ENCODE measurements at regions not wholly inside any gene's neighbourhood (a gene's known extent, or its start where the extent isn't known, plus 50 kb on each side); places are given as distances from the start of the nearest gene placed in this dataset.

DNA sequence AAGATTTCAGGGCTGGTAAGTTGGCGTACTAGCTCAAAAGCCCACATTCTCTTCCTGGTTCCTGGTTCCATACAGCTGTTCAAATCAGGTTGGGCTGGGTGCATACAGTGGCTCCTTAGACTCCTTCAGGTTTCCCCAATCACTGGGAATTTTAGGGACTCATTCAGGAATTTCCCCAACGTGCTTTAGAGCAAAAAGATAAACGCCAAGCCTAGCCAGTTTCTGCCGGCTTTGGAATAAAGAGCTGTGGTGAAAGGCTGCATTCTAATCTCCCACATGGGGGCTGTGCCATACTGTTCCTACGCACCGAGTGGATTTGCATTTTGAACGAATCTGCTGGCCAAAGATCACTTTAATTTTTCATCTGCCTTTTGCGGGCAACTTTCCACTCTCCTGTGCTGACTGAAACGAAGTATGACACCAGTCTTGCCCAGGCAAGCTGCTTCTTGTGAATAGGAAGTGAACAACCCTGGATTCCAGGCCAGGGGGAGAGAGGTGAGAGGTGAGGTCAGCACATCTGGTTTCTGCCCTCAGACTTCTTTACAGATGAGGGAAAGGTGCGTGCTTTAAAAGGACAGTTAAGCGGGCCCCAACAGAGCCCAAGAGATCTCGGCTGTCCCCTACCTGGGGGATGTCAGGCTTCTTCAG is 184.2 kb upstream of the PDZRN3 start:
- no peak overlapping the region for H3K27ac ChIP-seq (ENCODE audit: insufficient read length, low read depth, low read length)
- Mint-ChIP-seq H3K9me3 (no peaks in the 10 kb centered on the region; a peak in 1 of 5 replicates), H3K4me1 (peaks cover 5 to 11% of the 10 kb centered on the region in 2 experiments), H3K4me3 (no peak overlapping the region), H3K36me3 (ENCODE audit: insufficient read depth in 1 of 3, low read depth in 3 of 3) (no peaks in the 10 kb centered on the region; a peak in 1 of 7 replicates), H3K27ac (peak overlapping the region in 1 of 3 experiments; percentile 32; a peak in 1 of 7 replicates), H3K27me3 (ENCODE audit: low read depth) (peaks cover 2% of the 10 kb centered on the region; the same call in 1 of the 2 replicates)
- H3K23ac ChIP-seq (ENCODE audit: insufficient read length, low read depth, low read length) = no peak overlapping the region
- H3K4ac ChIP-seq (ENCODE audit: low read depth, low read length) = no peak overlapping the region
- H3K9ac ChIP-seq (ENCODE audit: extremely low read depth, insufficient read length, low read length) = no peak overlapping the region
- H3K27me3 ChIP-seq (ENCODE audit: insufficient read depth, low read length) = no peaks in the 10 kb centered on the region
- no peak overlapping the region for H2BK5ac ChIP-seq (ENCODE audit: insufficient read length, low read length)
- H3K23me2 ChIP-seq (ENCODE audit: insufficient read length, low read depth, low read length, poor library complexity, severe bottlenecking) = no peaks in the 10 kb centered on the region
- H4K20me1 ChIP-seq (ENCODE audit: control insufficient read depth, insufficient read depth, insufficient read length) = no peaks in the 10 kb centered on the region
- no peak overlapping the region for H4K8ac ChIP-seq (replicated peaks; ENCODE audit: insufficient read length, low read depth, low read length)
- no peak overlapping the region for H3K18ac ChIP-seq (ENCODE audit: insufficient read length, low read depth, low read length)
- no peaks in the 10 kb centered on the region for H3K4me1 ChIP-seq (ENCODE audit: insufficient read depth, low read length)
- WGBS (ENCODE audit: extremely low coverage, insufficient read length, low lambda C conversion rate) = no CpG with 5 or more reads among the region's 12 CpGs
- H2BK12ac ChIP-seq (ENCODE audit: insufficient read length, low read depth, low read length) = no peak overlapping the region
- no peaks in the 10 kb centered on the region for H3K79me1 ChIP-seq (ENCODE audit: insufficient read depth, low read depth, low read length, poor library complexity, severe bottlenecking)
- TF ChIP-seq, protein P1, sequence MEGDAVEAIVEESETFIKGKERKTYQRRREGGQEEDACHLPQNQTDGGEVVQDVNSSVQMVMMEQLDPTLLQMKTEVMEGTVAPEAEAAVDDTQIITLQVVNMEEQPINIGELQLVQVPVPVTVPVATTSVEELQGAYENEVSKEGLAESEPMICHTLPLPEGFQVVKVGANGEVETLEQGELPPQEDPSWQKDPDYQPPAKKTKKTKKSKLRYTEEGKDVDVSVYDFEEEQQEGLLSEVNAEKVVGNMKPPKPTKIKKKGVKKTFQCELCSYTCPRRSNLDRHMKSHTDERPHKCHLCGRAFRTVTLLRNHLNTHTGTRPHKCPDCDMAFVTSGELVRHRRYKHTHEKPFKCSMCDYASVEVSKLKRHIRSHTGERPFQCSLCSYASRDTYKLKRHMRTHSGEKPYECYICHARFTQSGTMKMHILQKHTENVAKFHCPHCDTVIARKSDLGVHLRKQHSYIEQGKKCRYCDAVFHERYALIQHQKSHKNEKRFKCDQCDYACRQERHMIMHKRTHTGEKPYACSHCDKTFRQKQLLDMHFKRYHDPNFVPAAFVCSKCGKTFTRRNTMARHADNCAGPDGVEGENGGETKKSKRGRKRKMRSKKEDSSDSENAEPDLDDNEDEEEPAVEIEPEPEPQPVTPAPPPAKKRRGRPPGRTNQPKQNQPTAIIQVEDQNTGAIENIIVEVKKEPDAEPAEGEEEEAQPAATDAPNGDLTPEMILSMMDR (conservative IDR thresholded peaks at IDR 0.05) = no peak
- no peak overlapping the region for H4K5ac ChIP-seq (ENCODE audit: insufficient read length, low read depth, low read length)
- no peak overlapping the region for H3K4me2 ChIP-seq (ENCODE audit: insufficient read depth, insufficient read length, low read length)
- no peaks in the 10 kb centered on the region for H3K9me3 ChIP-seq (ENCODE audit: control insufficient read depth, low read depth, low read length)
- H2BK120ac ChIP-seq (ENCODE audit: low read depth, low read length, poor library complexity, severe bottlenecking) = no peak overlapping the region
- no peak overlapping the region for H2AK5ac ChIP-seq (ENCODE audit: insufficient read length, low read length)
- no peak overlapping the region for H2BK20ac ChIP-seq (ENCODE audit: low read depth, low read length, poor library complexity, severe bottlenecking)
- H3K14ac ChIP-seq (ENCODE audit: insufficient read depth, low read length) = no peak overlapping the region; the same call in 1 of the 2 replicates
- H3T11ph ChIP-seq (ENCODE audit: low read length) = no peak overlapping the region
- no peak overlapping the region for H3K56ac ChIP-seq (ENCODE audit: insufficient read length, low read depth, low read length)
- H3K79me2 ChIP-seq (ENCODE audit: insufficient read depth, low read length) = no peaks in the 10 kb centered on the region
- no peak overlapping the region for H4K91ac ChIP-seq (ENCODE audit: insufficient read length, low read depth, low read length)
- H2AFZ ChIP-seq (ENCODE audit: low read length) = no peak overlapping the region
- no peak overlapping the region for H2BK15ac ChIP-seq (ENCODE audit: low read depth, low read length)
- no peak for DNase-seq

Measured in H9 (cell line).